IPS-18a (cell line): ENCODE measurements at regions not wholly inside any gene's neighbourhood (a gene's known extent, or its start where the extent isn't known, plus 50 kb on each side); places are given as distances from the start of the nearest gene placed in this dataset.

Experiments used
- H3K27ac ChIP-seq: one replicate; pipeline ENCODE4 v1.5.1; 2013; ENCODE audit warnings: low read length
- H3K27me3 ChIP-seq: one replicate; pipeline ENCODE4 v1.6.1; 2013; ENCODE audit warnings: mild to moderate bottlenecking, low read length; ENCODE audit not compliant: control insufficient read depth, insufficient read depth
- H3K36me3 ChIP-seq: one replicate; pipeline ENCODE4 v1.6.1; 2013; ENCODE audit warnings: low read depth, low read length; ENCODE audit not compliant: control insufficient read depth
- H3K4me1 ChIP-seq: one replicate; pipeline ENCODE4 v1.6.1; 2013; ENCODE audit warnings: low read depth, low read length; ENCODE audit not compliant: control insufficient read depth
- H3K4me3 ChIP-seq: one replicate; pipeline ENCODE4 v1.5.1; 2013; ENCODE audit warnings: low read length
- H3K9ac ChIP-seq: one replicate; pipeline ENCODE4 v1.6.1; 2013; ENCODE audit warnings: mild to moderate bottlenecking, low read length, moderate library complexity
- H3K9me3 ChIP-seq: one replicate; pipeline ENCODE4 v1.6.1; 2013; ENCODE audit warnings: low read depth, low read length; ENCODE audit not compliant: control insufficient read depth

DNA sequence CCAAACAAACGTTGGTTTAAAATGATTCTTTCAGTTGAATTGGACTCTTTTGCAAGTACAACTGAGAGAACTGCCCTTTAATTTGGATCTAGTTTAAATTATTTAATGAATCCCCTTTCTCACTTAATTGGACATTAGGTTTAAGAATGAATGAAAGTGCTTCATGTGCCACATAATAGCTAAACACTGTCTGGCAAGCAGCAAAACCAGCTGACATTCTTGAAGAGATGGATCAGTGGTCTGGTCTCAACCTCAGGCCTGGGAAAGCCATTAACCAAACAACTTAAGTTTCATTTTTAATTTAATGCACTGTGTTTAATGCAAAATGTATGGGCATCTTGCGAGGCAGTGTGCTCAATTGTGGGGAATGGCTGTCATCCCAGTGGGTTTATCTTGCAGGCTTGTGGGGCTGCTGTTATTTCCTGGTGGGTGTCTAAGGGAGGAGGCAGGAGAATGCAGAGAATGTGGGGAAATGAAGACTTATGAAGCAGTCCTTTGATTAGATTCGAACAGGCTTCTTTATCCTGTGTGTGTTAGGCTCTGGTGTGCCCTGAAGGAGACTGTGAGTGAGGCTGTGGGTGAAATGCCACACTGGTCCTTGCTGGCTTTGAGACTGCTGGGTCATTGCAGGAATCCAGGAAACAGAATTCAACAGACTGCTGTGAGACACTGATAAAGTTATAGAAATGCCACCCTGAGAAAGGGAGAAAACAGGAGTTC lies 144.1 kb upstream of the PELI2 start:
- H3K9me3 ChIP-seq = no peaks in the 10 kb centered on the region
- no peak overlapping the region for H3K9ac ChIP-seq
- H3K4me3 ChIP-seq = no peak overlapping the region
- H3K4me1 ChIP-seq = no peaks in the 10 kb centered on the region
- no peaks in the 10 kb centered on the region for H3K36me3 ChIP-seq
- no peak overlapping the region for H3K27ac ChIP-seq
- H3K27me3 ChIP-seq = no peaks in the 10 kb centered on the region

GRCh38 chr14:55975281-55975910 lies 142.8 kb upstream of the PELI2 start:
- no peaks in the 10 kb centered on the region for H3K9me3 ChIP-seq
- H3K4me3 ChIP-seq = no peak overlapping the region
- no peaks in the 10 kb centered on the region for H3K4me1 ChIP-seq
- H3K9ac ChIP-seq = no peak overlapping the region
- no peaks in the 10 kb centered on the region for H3K36me3 ChIP-seq
- no peaks in the 10 kb centered on the region for H3K27me3 ChIP-seq
- H3K27ac ChIP-seq = no peak overlapping the region

DNA sequence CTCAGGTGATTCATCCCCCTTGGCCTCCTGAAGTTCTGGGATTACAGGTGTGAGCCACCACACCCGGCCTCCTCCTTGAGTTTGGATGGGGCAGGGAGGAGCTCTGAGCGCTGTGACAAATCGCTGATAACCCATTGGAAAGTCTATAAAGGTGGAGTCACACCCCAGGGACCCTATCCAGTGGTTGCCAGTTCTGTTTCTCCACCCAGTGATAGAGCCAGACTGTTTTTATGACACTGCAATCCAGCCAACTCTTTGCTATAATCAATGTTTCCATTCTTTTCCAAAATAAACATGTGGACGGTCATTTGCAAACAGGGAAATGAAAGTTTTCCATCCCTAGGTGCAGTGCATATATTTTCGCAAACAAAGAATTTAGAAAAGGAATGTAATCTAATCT lies 142.0 kb upstream of the PELI2 start:
- Histone ChIP-seq H3K4me1 (no peaks in the 10 kb centered on the region), H3K27me3 (no peaks in the 10 kb centered on the region), H3K4me3 (no peak overlapping the region), H3K9ac (no peak overlapping the region), H3K9me3 (no peaks in the 10 kb centered on the region), H3K27ac (no peak overlapping the region), H3K36me3 (no peaks in the 10 kb centered on the region)

GRCh38 chr14:55976655-55977054 lies 141.6 kb upstream of the PELI2 start:
- no peaks in the 10 kb centered on the region for H3K9me3 ChIP-seq
- H3K27ac ChIP-seq = no peak overlapping the region

DNA sequence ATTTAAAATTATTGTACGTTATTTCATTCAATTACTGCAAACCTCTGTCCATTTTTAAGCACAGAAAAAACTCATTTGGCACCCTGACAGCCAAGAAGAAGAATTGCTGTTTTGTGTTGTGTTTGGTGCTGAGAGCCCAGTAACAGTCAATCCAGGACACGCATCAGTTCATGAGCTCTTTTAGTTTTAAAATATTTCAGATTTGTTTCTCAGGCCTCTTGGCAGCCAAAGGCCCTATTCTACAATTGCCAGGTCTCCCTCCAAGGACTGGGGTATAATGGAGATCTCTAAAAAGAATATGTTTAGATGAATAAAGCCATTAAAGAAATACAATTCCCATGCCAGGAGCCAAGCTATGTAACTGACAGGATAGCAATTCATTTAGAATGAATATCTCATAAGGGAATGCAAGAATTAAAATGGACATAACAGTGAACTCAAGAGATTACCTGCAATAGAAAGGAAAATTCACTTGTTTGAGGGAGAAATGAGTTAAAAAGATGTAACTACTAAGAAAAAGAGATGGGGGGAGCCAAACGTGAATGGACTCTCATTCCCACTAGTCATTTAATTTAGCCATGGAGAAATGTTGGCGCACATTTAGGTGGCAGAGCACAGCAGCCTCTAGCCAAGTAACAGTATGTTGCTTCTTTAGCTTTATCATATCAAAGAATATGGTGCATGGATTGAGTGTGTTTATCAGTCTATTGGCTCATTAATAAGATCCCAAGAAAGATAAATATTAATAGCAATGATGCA lies 140.6 kb upstream of the PELI2 start:
- Histone ChIP-seq H3K4me1 (no peaks in the 10 kb centered on the region), H3K27ac (no peak overlapping the region), H3K27me3 (no peaks in the 10 kb centered on the region), H3K4me3 (no peak overlapping the region), H3K36me3 (no peaks in the 10 kb centered on the region), H3K9ac (no peak overlapping the region), H3K9me3 (no peaks in the 10 kb centered on the region)

More at GRCh38 chr14:55976655-55977054, 141.6 kb upstream of the PELI2 start:
- Histone ChIP-seq H3K27me3 (no peaks in the 10 kb centered on the region), H3K36me3 (no peaks in the 10 kb centered on the region), H3K4me1 (no peaks in the 10 kb centered on the region), H3K4me3 (no peak overlapping the region), H3K9ac (no peak overlapping the region)

GRCh38 chr14:55979096-55979495 lies 139.1 kb upstream of the PELI2 start:
- H3K9ac ChIP-seq = no peak overlapping the region
- H3K9me3 ChIP-seq = no peaks in the 10 kb centered on the region
- H3K4me3 ChIP-seq = no peak overlapping the region
- no peaks in the 10 kb centered on the region for H3K36me3 ChIP-seq
- no peaks in the 10 kb centered on the region for H3K27me3 ChIP-seq
- H3K4me1 ChIP-seq = no peaks in the 10 kb centered on the region
- no peak overlapping the region for H3K27ac ChIP-seq

GRCh38 chr14:55979781-55980180 lies 138.4 kb upstream of the PELI2 start:
- no peak overlapping the region for H3K4me3 ChIP-seq
- no peaks in the 10 kb centered on the region for H3K36me3 ChIP-seq

DNA sequence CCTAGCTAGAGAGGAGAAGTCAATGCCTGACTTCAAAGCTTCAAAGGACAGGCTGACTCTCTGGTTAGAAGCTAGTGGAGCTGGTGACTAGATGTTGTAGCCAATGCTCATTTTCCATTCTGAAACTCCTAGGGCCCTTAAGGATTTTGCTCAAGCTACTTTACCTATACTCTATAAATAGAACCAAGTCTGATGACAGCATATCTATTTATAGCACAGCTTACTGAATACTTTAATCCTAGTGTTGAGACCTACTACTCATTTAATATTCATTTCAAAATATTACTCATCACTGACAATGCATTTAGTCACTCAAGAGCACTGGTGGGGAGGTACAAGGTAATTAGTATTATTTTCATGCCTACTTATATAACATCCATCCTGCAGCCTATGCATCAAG lies 137.2 kb upstream of the PELI2 start:
- Histone ChIP-seq H3K27ac (no peak overlapping the region), H3K9me3 (no peaks in the 10 kb centered on the region), H3K27me3 (no peaks in the 10 kb centered on the region), H3K9ac (no peak overlapping the region), H3K36me3 (no peaks in the 10 kb centered on the region), H3K4me1 (no peaks in the 10 kb centered on the region), H3K4me3 (no peak overlapping the region)

More at GRCh38 chr14:55979781-55980180, 138.4 kb upstream of the PELI2 start:
- no peak overlapping the region for H3K9ac ChIP-seq
- no peak overlapping the region for H3K27ac ChIP-seq
- H3K9me3 ChIP-seq = no peaks in the 10 kb centered on the region
- no peaks in the 10 kb centered on the region for H3K27me3 ChIP-seq
- no peaks in the 10 kb centered on the region for H3K4me1 ChIP-seq

- H3K4me1 ChIP-seq = no peaks in the 10 kb centered on the region
- H3K4me3 ChIP-seq = no peak overlapping the region
- H3K27ac ChIP-seq = no peak overlapping the region
- no peaks in the 10 kb centered on the region for H3K36me3 ChIP-seq
- no peak overlapping the region for H3K9ac ChIP-seq
- H3K9me3 ChIP-seq = no peaks in the 10 kb centered on the region
- H3K27me3 ChIP-seq = no peaks in the 10 kb centered on the region
These were observed 132.1 kb upstream of the PELI2 start for GRCh38 chr14:55986069-55986468.

GRCh38 chr14:56000846-56001245 lies 117.4 kb upstream of the PELI2 start:
- H3K36me3 ChIP-seq = no peaks in the 10 kb centered on the region
- peaks cover 19% of the 10 kb centered on the region for H3K4me1 ChIP-seq
- no peaks in the 10 kb centered on the region for H3K9me3 ChIP-seq
- no peak overlapping the region for H3K9ac ChIP-seq
- no peak overlapping the region for H3K27ac ChIP-seq
- H3K27me3 ChIP-seq = peaks cover 2% of the 10 kb centered on the region
- H3K4me3 ChIP-seq = no peak overlapping the region

- Histone ChIP-seq H3K4me1 (peaks cover 22% of the 10 kb centered on the region), H3K4me3 (no peak overlapping the region), H3K36me3 (no peaks in the 10 kb centered on the region), H3K27ac (no peak overlapping the region), H3K27me3 (peaks cover 4% of the 10 kb centered on the region), H3K9me3 (no peaks in the 10 kb centered on the region), H3K9ac (no peak overlapping the region)
These were observed 115.9 kb upstream of the PELI2 start for GRCh38 chr14:56002342-56002741.
